ENCODE measurements at regions not wholly inside any gene's neighbourhood (a gene's known extent, or its start where the extent isn't known, plus 50 kb on each side); places are given as distances from the start of the nearest gene placed in this dataset.

DNA sequence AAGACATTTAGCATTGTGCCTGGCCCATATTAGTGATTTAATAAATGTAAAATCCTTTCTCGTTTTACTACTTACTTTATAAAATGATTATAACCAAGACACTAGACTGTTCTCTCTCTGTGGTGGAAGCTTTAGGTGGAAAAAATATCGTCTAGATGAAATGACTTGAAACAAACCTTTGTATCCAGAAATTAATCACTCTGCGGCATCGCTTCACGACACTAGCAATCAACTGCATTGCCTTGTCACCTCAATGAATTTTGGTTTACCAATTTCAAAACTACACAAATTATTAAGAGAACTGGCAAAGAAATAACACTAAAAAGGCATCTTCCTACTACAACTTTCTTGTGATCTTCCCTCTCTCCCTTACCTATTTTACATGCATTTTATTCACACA is 627.2 kb upstream of the ROBO1 start:
- TF ChIP-seq POLR2A (IDR thresholded peaks at IDR 0.05) = no peak
- TF ChIP-seq, protein P1, sequence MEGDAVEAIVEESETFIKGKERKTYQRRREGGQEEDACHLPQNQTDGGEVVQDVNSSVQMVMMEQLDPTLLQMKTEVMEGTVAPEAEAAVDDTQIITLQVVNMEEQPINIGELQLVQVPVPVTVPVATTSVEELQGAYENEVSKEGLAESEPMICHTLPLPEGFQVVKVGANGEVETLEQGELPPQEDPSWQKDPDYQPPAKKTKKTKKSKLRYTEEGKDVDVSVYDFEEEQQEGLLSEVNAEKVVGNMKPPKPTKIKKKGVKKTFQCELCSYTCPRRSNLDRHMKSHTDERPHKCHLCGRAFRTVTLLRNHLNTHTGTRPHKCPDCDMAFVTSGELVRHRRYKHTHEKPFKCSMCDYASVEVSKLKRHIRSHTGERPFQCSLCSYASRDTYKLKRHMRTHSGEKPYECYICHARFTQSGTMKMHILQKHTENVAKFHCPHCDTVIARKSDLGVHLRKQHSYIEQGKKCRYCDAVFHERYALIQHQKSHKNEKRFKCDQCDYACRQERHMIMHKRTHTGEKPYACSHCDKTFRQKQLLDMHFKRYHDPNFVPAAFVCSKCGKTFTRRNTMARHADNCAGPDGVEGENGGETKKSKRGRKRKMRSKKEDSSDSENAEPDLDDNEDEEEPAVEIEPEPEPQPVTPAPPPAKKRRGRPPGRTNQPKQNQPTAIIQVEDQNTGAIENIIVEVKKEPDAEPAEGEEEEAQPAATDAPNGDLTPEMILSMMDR (IDR thresholded peaks at IDR 0.05) = no peak

Data from heart left ventricle (tissue), 13 donors.